Smooth muscle cell (in vitro differentiated cells): ENCODE measurements at regions not wholly inside any gene's neighbourhood (a gene's known extent, or its start where the extent isn't known, plus 50 kb on each side); places are given as distances from the start of the nearest gene placed in this dataset.
"Not testable (repeated sequence)": the region's sequence is repeated elsewhere in the genome, so short reads cannot be mapped to it uniquely, and the experiment has no call there.

Source experiments
- DNase-seq: peaks from one replicate; lab custom pipeline; 2025; ENCODE audit not compliant: unreplicated experiment; lab: John Stamatoyannopoulos, UW
- H2AFZ ChIP-seq: fragments of 200-600 bp; sonication (generic); 2 replicates; pipeline ENCODE4 v1.6.0; 2016; ENCODE audit warnings: antibody characterized with exemption, low read depth, mild to moderate bottlenecking
- H3F3A ChIP-seq: fragments of 200-600 bp; sonication (generic); 2 replicates; pipeline ENCODE4 v1.6.0; 2017; ENCODE audit warnings: antibody characterized with exemption, low read depth
- H3K27ac ChIP-seq: fragments of 200-600 bp; sonication (generic); 2 replicates; pipeline ENCODE4 v1.5.1; 2016; ENCODE audit warnings: low read depth, mild to moderate bottlenecking
- H3K27me3 ChIP-seq: fragments of 200-600 bp; sonication (generic); 2 replicates; pipeline ENCODE4 v1.6.1; 2016; ENCODE audit warnings: low read depth, mild to moderate bottlenecking
- H3K36me3 ChIP-seq: fragments of 200-600 bp; sonication (generic); 2 replicates; pipeline ENCODE4 v1.5.1; 2016; ENCODE audit warnings: low read depth
- H3K4me1 ChIP-seq: fragments of 200-600 bp; sonication (generic); 2 replicates; pipeline ENCODE4 v1.5.1; 2016; ENCODE audit warnings: low read depth
- H3K4me2 ChIP-seq: fragments of 200-600 bp; sonication (generic); 2 replicates; pipeline ENCODE4 v1.6.0; 2016; ENCODE audit warnings: mild to moderate bottlenecking
- H3K4me3 ChIP-seq: fragments of 200-600 bp; sonication (generic); 2 replicates; pipeline ENCODE4 v1.5.1; 2016; ENCODE audit warnings: mild to moderate bottlenecking
- H3K79me2 ChIP-seq: fragments of 200-600 bp; sonication (generic); 2 replicates; pipeline ENCODE4 v1.6.0; 2016; ENCODE audit warnings: low read depth, mild to moderate bottlenecking
- H3K9ac ChIP-seq: fragments of 200-600 bp; sonication (generic); 2 replicates; pipeline ENCODE4 v1.6.0; 2016; ENCODE audit warnings: low read depth
- H3K9me3 ChIP-seq: fragments of 200-600 bp; sonication (generic); replicated peaks from 2 replicates; pipeline ENCODE4 v1.5.1; 2016; ENCODE audit warnings: low read depth
- H4K20me1 ChIP-seq: fragments of 200-600 bp; sonication (generic); 2 replicates; pipeline ENCODE4 v1.6.0; 2016; ENCODE audit warnings: low read depth
- CTCF ChIP-seq: fragments of 200-600 bp; sonication (generic); IDR thresholded peaks from 2 replicates; pipeline ENCODE4 v1.5.1; 2017; ENCODE audit warnings: borderline replicate concordance, mild to moderate bottlenecking, antibody characterized with exemption; ENCODE audit not compliant: insufficient read depth, poor library complexity, severe bottlenecking
- WGBS: methylation state at CpG from one replicate; pipeline ENCODE4 v1.1.7; 2016; ENCODE audit warnings: low lambda C conversion rate; 5-methylcytosine and 5-hydroxymethylcytosine counted together

- Histone ChIP-seq H3K36me3 (no peaks in the 10 kb centered on the region), H3K79me2 (no peaks in the 10 kb centered on the region), H2AFZ (no peak overlapping the region), H3F3A (no peaks in the 10 kb centered on the region), H3K9me3 (no peaks in the 10 kb centered on the region), H3K4me1 (no peaks in the 10 kb centered on the region), H3K9ac (no peak overlapping the region), H4K20me1 (no peaks in the 10 kb centered on the region), H3K4me3 (no peak overlapping the region), H3K27ac (no peak overlapping the region), H3K4me2 (no peak overlapping the region), H3K27me3 (no peaks in the 10 kb centered on the region)
- TF ChIP-seq CTCF, result no peak
- 76% methylated on average over 5 of the region's 5 CpGs for WGBS
- no peak for DNase-seq
Measured at GRCh38 chr22:49513358-49513851, 314.3 kb downstream of the BRD1 start.

DNA sequence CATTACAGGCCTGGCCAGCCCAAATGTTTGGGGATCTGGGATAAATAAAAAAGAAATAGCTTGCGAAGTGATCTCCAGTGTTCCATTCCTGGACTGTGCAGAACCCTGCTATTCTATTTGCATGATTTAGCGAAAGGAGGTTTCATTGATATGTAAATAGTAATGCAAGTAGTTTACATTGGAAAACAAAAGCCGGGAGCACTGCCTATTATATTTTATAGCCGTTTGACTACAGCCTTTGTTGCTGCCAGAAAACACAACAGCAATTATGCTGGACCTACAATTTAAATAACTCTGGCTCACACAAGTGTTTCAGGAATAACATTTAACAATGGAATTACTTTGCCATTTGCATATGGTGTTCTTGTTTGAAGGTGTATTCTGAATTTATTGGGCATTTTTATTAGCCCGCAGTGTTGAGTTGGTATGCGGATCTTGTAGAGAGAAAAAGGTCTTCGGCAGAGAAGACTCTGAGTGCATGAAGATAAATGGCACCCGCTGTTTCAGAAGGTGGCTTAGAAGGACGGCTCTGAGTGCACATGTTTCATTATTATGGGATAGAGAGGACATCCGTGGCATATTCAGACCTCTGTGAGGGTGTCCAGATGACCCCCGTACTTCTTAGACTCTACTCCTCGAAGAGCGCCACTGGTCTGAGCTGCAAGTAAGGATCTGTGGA is 315.0 kb downstream of the BRD1 start:
- H3K4me1 ChIP-seq, result no peaks in the 10 kb centered on the region
- no peaks in the 10 kb centered on the region for H3K79me2 ChIP-seq
- H3K4me2 ChIP-seq, result no peak overlapping the region
- no peak overlapping the region for H3K27ac ChIP-seq
- no peak for TF ChIP-seq CTCF
- H3K9ac ChIP-seq, result no peak overlapping the region
- H4K20me1 ChIP-seq, result no peaks in the 10 kb centered on the region
- 68% methylated on average over 13 of the region's 13 CpGs for WGBS
- H3K4me3 ChIP-seq, result no peak overlapping the region
- H2AFZ ChIP-seq, result no peak overlapping the region
- H3K9me3 ChIP-seq, result no peaks in the 10 kb centered on the region
- no peaks in the 10 kb centered on the region for H3K36me3 ChIP-seq
- no peaks in the 10 kb centered on the region for H3K27me3 ChIP-seq
- DNase-seq, result no peak
- no peaks in the 10 kb centered on the region for H3F3A ChIP-seq

GRCh38 chr22:49511393-49512189 is 316.1 kb downstream of the BRD1 start:
- H3K9ac ChIP-seq, H3K4me2 ChIP-seq, H3K27me3 ChIP-seq, H3K4me3 ChIP-seq, H4K20me1 ChIP-seq, H3F3A ChIP-seq, H3K9me3 ChIP-seq, H2AFZ ChIP-seq, H3K36me3 ChIP-seq, H3K27ac ChIP-seq, H3K79me2 ChIP-seq, DNase-seq, H3K4me1 ChIP-seq: not testable (repeated sequence)
- WGBS, result 97% methylated on average over 5 of the region's 5 CpGs

GRCh38 chr22:49510718-49511117 is 317.0 kb downstream of the BRD1 start:
- Histone ChIP-seq H4K20me1 (no peaks in the 10 kb centered on the region), H3K79me2 (no peaks in the 10 kb centered on the region), H2AFZ (no peak overlapping the region), H3K27ac (no peak overlapping the region), H3K4me2 (no peak overlapping the region), H3F3A (no peaks in the 10 kb centered on the region), H3K9ac (no peak overlapping the region), H3K9me3 (no peaks in the 10 kb centered on the region), H3K36me3 (no peaks in the 10 kb centered on the region), H3K27me3 (no peaks in the 10 kb centered on the region), H3K4me3 (no peak overlapping the region), H3K4me1 (no peaks in the 10 kb centered on the region)
- DNase-seq, result no peak
- TF ChIP-seq CTCF, result no peak
- WGBS, result 95% methylated on average over 1 of the region's 1 CpG
